ENCODE measurements at regions not wholly inside any gene's neighbourhood (a gene's known extent, or its start where the extent isn't known, plus 50 kb on each side); places are given as distances from the start of the nearest gene placed in this dataset.

DNA sequence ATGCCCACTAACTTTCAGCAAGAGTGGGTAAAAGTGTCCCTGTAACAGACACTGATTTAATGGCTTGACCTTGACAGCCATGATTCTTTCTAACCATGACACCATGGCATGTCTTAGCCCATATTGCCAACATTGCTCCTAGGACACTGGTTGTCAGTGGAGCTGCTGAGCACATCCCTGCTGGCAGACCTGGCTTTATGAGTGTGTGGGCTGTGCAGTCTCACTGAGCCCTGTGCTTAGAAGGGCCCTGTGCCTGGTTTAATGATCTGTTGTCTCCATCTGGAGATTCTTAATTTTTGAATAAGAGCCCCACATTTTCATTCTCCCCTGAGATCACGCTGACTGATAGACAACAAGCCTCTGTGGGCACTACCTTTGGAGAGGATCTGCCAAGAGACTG lies 243.1 kb upstream of the KIAA1217 start:
- no peak for TF ChIP-seq CTCF (IDR thresholded peaks at IDR 0.05)
- no peak for TF ChIP-seq POLR2A (IDR thresholded peaks at IDR 0.05)

Measured in prostate gland (tissue), 2 donors.